HepG2 (cell line): ENCODE measurements at regions not wholly inside any gene's neighbourhood (a gene's known extent, or its start where the extent isn't known, plus 50 kb on each side); places are given as distances from the start of the nearest gene placed in this dataset.

ENCODE experiments used
- ATAC-seq: fragments of 200-7000 bp; cut with Tn5 transposase; 3 replicates; pipeline ENCODE4 v1.9.1; 2020; ENCODE audit warnings: mild to moderate bottlenecking, moderate library complexity
- BruUV-seq: library from RNA; stranded (reverse); fragments of 400-500 nt; replicated peaks from 2 replicates; lab custom pipeline; 2021; lab: Mats Ljungman, UMichigan
- CTCF ChIA-PET: fragments of 300-600 bp; formaldehyde crosslinking; extraction: SDS; loops from one replicate; lab custom pipeline; 2021; ENCODE audit warnings: low total read pairs, inconsistent platforms, low intra/inter-chr PET ratio; lab: Yijun Ruan, JAX
- POLR2A ChIA-PET: fragments of 350-600 bp; sonication (Branson Sonifier 250); formaldehyde crosslinking; loops from one replicate; lab custom pipeline; 2020; ENCODE audit warnings: antibody characterized with exemption, inconsistent platforms; lab: Yijun Ruan, JAX
- DNase-seq: peaks from one replicate; pipeline ENCODE4 v3.0.0-alpha.2; 2015; ENCODE audit warnings: low spot score
- FAIRE-seq: peaks from 3 replicates; lab custom pipeline; 2011; peaks lifted over from hg19 to GRCh38; lab: Jason Lieb, UNC
- H2AFZ ChIP-seq: one replicate; pipeline ENCODE4 v1.6.1; 2011; ENCODE audit warnings: low read length, inconsistent platforms
- H3K27ac ChIP-seq: fragments of 300-600 bp; 3 replicates; pipeline ENCODE4 v1.8.0; 2011; ENCODE audit warnings: mixed run types, mild to moderate bottlenecking, mixed read lengths, low read length, inconsistent platforms; ENCODE audit not compliant: insufficient read depth; ENCODE audit errors: extremely low read length
- H3K27me3 ChIP-seq, 2 experiments: fragments of 200-600 bp in 1 of 2; 2 replicates in 1 of 2; 3 replicates in 1 of 2; pipeline versions ENCODE4 v1.6.0 to v1.8.0; 2011; ENCODE audit warnings: low read length in 2 of 2, mild to moderate bottlenecking in 2 of 2, moderate library complexity in 2 of 2, inconsistent platforms in 1 of 2; ENCODE audit not compliant: insufficient read depth in 2 of 2, control insufficient read depth in 1 of 2
- H3K36me3 ChIP-seq, 2 experiments: fragments of 200-600 bp in 1 of 2; replicated peaks in 1 of 2; 2 replicates in 1 of 2; 3 replicates in 1 of 2; pipeline versions ENCODE4 v1.5.1 to v1.8.0; 2011; ENCODE audit warnings: low read length in 2 of 2, inconsistent platforms in 1 of 2; ENCODE audit not compliant: insufficient read depth in 2 of 2, control insufficient read depth in 1 of 2
- H3K4me1 ChIP-seq: 2 replicates; pipeline ENCODE4 v1.5.1; 2012; ENCODE audit warnings: low read length, inconsistent platforms; ENCODE audit not compliant: insufficient read depth
- H3K4me2 ChIP-seq: 2 replicates; pipeline ENCODE4 v1.6.0; 2011; ENCODE audit warnings: low read depth, low read length, inconsistent platforms
- H3K4me3 ChIP-seq, 3 experiments: fragments of 200-600 bp in 1 of 3; sonication (generic), shearing (Covaris generic) in 1 of 3; replicated peaks in 1 of 3; 2 replicates each; pipeline ENCODE4 v1.5.1; 2011 to 2016; ENCODE audit warnings: low read length in 3 of 3, inconsistent platforms in 2 of 3, low read depth in 2 of 3, mild to moderate bottlenecking in 2 of 3, control low read depth in 1 of 3, mixed read lengths in 1 of 3; ENCODE audit not compliant: insufficient read depth in 1 of 3
- H3K79me2 ChIP-seq: one replicate; pipeline ENCODE4 v1.6.1; 2011; ENCODE audit warnings: low read length, inconsistent platforms; ENCODE audit not compliant: insufficient read depth
- H3K9ac ChIP-seq: 2 replicates; pipeline ENCODE4 v1.6.0; 2011; ENCODE audit warnings: mild to moderate bottlenecking, low read depth, low read length, inconsistent platforms; ENCODE audit not compliant: insufficient read depth
- H3K9me3 ChIP-seq: 2 replicates; pipeline ENCODE4 v1.5.1; 2012; ENCODE audit warnings: mild to moderate bottlenecking, low read length
- H4K20me1 ChIP-seq: 2 replicates; pipeline ENCODE4 v1.6.0; 2011; ENCODE audit warnings: inconsistent platforms, mild to moderate bottlenecking, low read length, moderate library complexity; ENCODE audit not compliant: insufficient read depth
- EZH2 ChIP-seq: conservative IDR thresholded peaks from 2 replicates; pipeline ENCODE4 v1.6.1; 2012; ENCODE audit warnings: mild to moderate bottlenecking, low read depth, low read length, moderate library complexity
- NFKB2 ChIP-seq: sonication (generic); formaldehyde crosslinking; IDR thresholded peaks from 2 replicates; pipeline ENCODE4 v1.4.0; 2020; ENCODE audit warnings: missing genetic modification reagents, borderline replicate concordance
- NFYB ChIP-seq: sonication (generic); formaldehyde crosslinking; IDR thresholded peaks from 2 replicates; pipeline ENCODE4 v1.4.0; 2020; ENCODE audit warnings: missing genetic modification reagents
- PHF5A ChIP-seq: IDR thresholded peaks from one replicate; pipeline ENCODE4 v1.6.1; 2018; ENCODE audit warnings: low read depth, missing genetic modification reagents; ENCODE audit not compliant: unreplicated experiment
- RBFOX2 ChIP-seq: fragments of 200-400 bp; formaldehyde crosslinking; IDR thresholded peaks from 2 replicates; pipeline ENCODE4 v1.6.1; 2017; ENCODE audit warnings: low read depth, mild to moderate bottlenecking, low read length
- RFX5 ChIP-seq: IDR thresholded peaks from 2 replicates; pipeline ENCODE4 v1.6.1; 2011; ENCODE audit warnings: low read depth, low read length, improper control_type of control experiment
- RNF2 ChIP-seq: fragments of 450-650 bp; conservative IDR thresholded peaks from 2 replicates; pipeline ENCODE4 v1.6.1; 2016; ENCODE audit warnings: low read depth
- WGBS: methylation state at CpG from one replicate; pipeline ENCODE4 v1.1.6; 2017; ENCODE audit warnings: low lambda C conversion rate; 5-methylcytosine and 5-hydroxymethylcytosine counted together
- in situ Hi-C: cut with HindIII; loops from 2 replicates; pipeline ENCODE4 v1.10.0; 2017; ENCODE audit warnings: low pct_unique_long_range_greater_than_20kb; ENCODE audit not compliant: extremely low pct_ligation_motif_present
- intact Hi-C: fragments of 100-400 bp; cut with micrococcal nuclease; formaldehyde crosslinking; loops from one replicate; pipeline ENCODE4 v1.10.0; 2022; ENCODE audit not compliant: unreplicated experiment
- TF ChIP-seq, protein P1 (sequence below): sonication (generic); formaldehyde crosslinking; IDR thresholded peaks from 2 replicates; pipeline ENCODE4 v1.4.0; 2020; ENCODE audit warnings: mild to moderate bottlenecking, missing genetic modification reagents
- TF ChIP-seq, protein P2 (sequence below): sonication (generic); formaldehyde crosslinking; IDR thresholded peaks from 2 replicates; pipeline ENCODE4 v1.4.0; 2020; ENCODE audit warnings: missing genetic modification reagents
- TF ChIP-seq, protein P3 (sequence below): sonication (generic); formaldehyde crosslinking; IDR thresholded peaks from 2 replicates; pipeline ENCODE4 v1.5.1; 2020; ENCODE audit warnings: missing genetic modification reagents, mild to moderate bottlenecking, borderline replicate concordance

DNA sequence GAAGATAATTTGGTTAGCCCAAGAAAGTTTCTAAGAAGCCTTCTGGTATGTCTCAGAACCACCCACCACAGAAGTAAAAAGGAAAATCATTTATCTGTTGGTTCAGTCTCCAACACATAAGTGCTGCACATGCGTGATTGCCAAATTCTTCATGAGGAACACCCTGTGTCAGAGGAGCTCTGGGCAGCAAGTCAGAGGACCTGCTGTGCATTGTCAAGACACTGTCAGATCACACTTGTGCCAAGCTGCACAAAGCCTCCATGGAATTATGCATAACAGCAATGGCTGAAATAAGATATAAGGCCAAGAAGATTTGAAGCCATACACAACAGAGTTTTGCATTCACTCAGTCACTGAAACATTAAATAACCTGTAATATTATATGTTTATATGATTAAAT, 1304.7 kb upstream of the FLRT2 start:
- Histone ChIP-seq H3K9ac (no peak overlapping the region), H3K79me2 (no peaks in the 10 kb centered on the region), H3K4me1 (no peaks in the 10 kb centered on the region), H4K20me1 (no peaks in the 10 kb centered on the region), H3K36me3 (no peaks in the 10 kb centered on the region), H3K4me3 (no peak overlapping the region), H3K27me3 (no peaks in the 10 kb centered on the region), H3K9me3 (peaks cover 91% of the 10 kb centered on the region), H3K4me2 (no peak overlapping the region), H2AFZ (no peak overlapping the region), H3K27ac (no peak overlapping the region)
- CTCF ChIA-PET = no interaction called here
- WGBS = 0% methylated on average over 1 of the region's 1 CpG
- DNase-seq = no peak
- FAIRE-seq = no peak
- TF ChIP-seq RFX5 (no peak), RBFOX2 (no peak), EZH2 (no peak), RNF2 (no peak), NFKB2 (no peak), NFYB (CRISPR knock-in tag) (no peak), PHF5A (CRISPR knock-in tag) (no peak)
- TF ChIP-seq, protein P1, sequence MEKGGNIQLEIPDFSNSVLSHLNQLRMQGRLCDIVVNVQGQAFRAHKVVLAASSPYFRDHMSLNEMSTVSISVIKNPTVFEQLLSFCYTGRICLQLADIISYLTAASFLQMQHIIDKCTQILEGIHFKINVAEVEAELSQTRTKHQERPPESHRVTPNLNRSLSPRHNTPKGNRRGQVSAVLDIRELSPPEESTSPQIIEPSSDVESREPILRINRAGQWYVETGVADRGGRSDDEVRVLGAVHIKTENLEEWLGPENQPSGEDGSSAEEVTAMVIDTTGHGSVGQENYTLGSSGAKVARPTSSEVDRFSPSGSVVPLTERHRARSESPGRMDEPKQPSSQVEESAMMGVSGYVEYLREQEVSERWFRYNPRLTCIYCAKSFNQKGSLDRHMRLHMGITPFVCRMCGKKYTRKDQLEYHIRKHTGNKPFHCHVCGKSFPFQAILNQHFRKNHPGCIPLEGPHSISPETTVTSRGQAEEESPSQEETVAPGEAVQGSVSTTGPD (CRISPR knock-in tag) = no peak
- TF ChIP-seq, protein P2, sequence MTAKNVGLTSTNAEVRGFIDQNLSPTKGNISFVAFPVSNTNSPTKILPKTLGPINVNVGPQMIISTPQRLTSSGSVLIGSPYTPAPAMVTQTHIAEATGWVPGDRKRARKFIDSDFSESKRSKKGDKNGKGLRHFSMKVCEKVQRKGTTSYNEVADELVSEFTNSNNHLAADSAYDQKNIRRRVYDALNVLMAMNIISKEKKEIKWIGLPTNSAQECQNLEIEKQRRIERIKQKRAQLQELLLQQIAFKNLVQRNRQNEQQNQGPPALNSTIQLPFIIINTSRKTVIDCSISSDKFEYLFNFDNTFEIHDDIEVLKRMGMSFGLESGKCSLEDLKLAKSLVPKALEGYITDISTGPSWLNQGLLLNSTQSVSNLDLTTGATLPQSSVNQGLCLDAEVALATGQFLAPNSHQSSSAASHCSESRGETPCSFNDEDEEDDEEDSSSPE (CRISPR knock-in tag) = no peak
- TF ChIP-seq, protein P3, sequence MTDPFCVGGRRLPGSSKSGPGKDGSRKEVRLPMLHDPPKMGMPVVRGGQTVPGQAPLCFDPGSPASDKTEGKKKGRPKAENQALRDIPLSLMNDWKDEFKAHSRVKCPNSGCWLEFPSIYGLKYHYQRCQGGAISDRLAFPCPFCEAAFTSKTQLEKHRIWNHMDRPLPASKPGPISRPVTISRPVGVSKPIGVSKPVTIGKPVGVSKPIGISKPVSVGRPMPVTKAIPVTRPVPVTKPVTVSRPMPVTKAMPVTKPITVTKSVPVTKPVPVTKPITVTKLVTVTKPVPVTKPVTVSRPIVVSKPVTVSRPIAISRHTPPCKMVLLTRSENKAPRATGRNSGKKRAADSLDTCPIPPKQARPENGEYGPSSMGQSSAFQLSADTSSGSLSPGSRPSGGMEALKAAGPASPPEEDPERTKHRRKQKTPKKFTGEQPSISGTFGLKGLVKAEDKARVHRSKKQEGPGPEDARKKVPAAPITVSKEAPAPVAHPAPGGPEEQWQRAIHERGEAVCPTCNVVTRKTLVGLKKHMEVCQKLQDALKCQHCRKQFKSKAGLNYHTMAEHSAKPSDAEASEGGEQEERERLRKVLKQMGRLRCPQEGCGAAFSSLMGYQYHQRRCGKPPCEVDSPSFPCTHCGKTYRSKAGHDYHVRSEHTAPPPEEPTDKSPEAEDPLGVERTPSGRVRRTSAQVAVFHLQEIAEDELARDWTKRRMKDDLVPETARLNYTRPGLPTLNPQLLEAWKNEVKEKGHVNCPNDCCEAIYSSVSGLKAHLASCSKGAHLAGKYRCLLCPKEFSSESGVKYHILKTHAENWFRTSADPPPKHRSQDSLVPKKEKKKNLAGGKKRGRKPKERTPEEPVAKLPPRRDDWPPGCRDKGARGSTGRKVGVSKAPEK (CRISPR knock-in tag) = no peak
- BruUV-seq = no TSS peak
- intact Hi-C loops (no loop called here), in situ Hi-C loops (no loop called here)
- POLR2A ChIA-PET = no interaction called here
- no peak for ATAC-seq
